Spleen (tissue), 11 donors: ENCODE measurements at regions not wholly inside any gene's neighbourhood (a gene's known extent, or its start where the extent isn't known, plus 50 kb on each side); places are given as distances from the start of the nearest gene placed in this dataset.
"Not testable (repeated sequence)": the region's sequence is repeated elsewhere in the genome, so short reads cannot be mapped to it uniquely, and the experiment has no call there.

Experiments used
- DNase-seq: peaks from one replicate; pipeline ENCODE4 v3.0.0-alpha.2; 2020
- H3K27ac ChIP-seq, 8 donors: fragments of 200-600 bp; sonication (generic) in 7 of 8; 1 replicate in 4 of 8; 2 replicates in 4 of 8; pipeline versions ENCODE4 v1.5.0 to v1.8.0; 2016 to 2021; ENCODE audit warnings: inconsistent platforms in 4 of 8, mild to moderate bottlenecking in 4 of 8, moderate library complexity in 1 of 8
- H3K27me3 ChIP-seq, 7 donors: fragments of 200-600 bp; sonication (generic) in 6 of 7; replicated peaks in 1 of 7; 1 replicate in 4 of 7; 2 replicates in 3 of 7; pipeline versions ENCODE4 v1.5.0 to v1.8.0; 2016 to 2021; ENCODE audit warnings: inconsistent platforms in 3 of 7, mild to moderate bottlenecking in 1 of 7
- H3K36me3 ChIP-seq, 6 donors: fragments of 200-600 bp; sonication (generic) in 5 of 6; 1 replicate in 4 of 6; 2 replicates in 2 of 6; pipeline versions ENCODE4 v1.5.0 to v1.8.0; 2016 to 2021; ENCODE audit warnings: inconsistent platforms in 2 of 6
- H3K4me1 ChIP-seq, 6 donors: fragments of 200-600 bp; sonication (generic) in 5 of 6; 1 replicate in 3 of 6; 2 replicates in 3 of 6; pipeline versions ENCODE4 v1.5.0 to v1.8.0; 2016 to 2021; ENCODE audit warnings: inconsistent platforms in 3 of 6
- H3K4me3 ChIP-seq, 8 donors: fragments of 200-600 bp; sonication (generic) in 7 of 8; 1 replicate in 4 of 8; 2 replicates in 4 of 8; pipeline versions ENCODE4 v1.5.0 to v1.8.0; 2016 to 2021; ENCODE audit warnings: inconsistent platforms in 4 of 8, mild to moderate bottlenecking in 4 of 8, moderate library complexity in 2 of 8
- H3K9me3 ChIP-seq, 8 donors: fragments of 200-600 bp; sonication (generic) in 7 of 8; 1 replicate in 4 of 8; 2 replicates in 4 of 8; pipeline versions ENCODE4 v1.5.0 to v1.8.0; 2016 to 2021; ENCODE audit warnings: inconsistent platforms in 4 of 8
- POLR2A ChIP-seq, 3 donors: fragments of 450-650 bp; IDR thresholded peaks; one replicate each; pipeline ENCODE4 v1.5.1; 2017; ENCODE audit warnings: antibody characterized with exemption in 3 of 3, mild to moderate bottlenecking in 1 of 3
- POLR2AphosphoS5 ChIP-seq, 3 donors: sonication (generic); formaldehyde crosslinking; IDR thresholded peaks; one replicate each; pipeline ENCODE4 v1.5.1; 2017; ENCODE audit warnings: antibody characterized with exemption in 3 of 3
- WGBS, 5 donors: extraction: QIAGEN DNeasy Blood & Tissue Kit in 3 of 5; methylation state at CpG; one replicate each; pipeline versions ENCODE4 v1.1.5 to v1.1.7; 2013 to 2018; 5-methylcytosine and 5-hydroxymethylcytosine counted together
- intact Hi-C: fragments of 100-400 bp; cut with DNase I; formaldehyde crosslinking; loops from one replicate; pipeline ENCODE4 v1.15.0; 2023; ENCODE audit warnings: low total_unique reads
- TF ChIP-seq, protein P1 (sequence below), 11 experiments: fragments of 200-600 bp in 7 of 11; fragments of 450-650 bp in 4 of 11; sonication (generic) in 4 of 11; IDR thresholded peaks in 8 of 11; conservative IDR thresholded peaks in 3 of 11; 1 replicate in 7 of 11; 2 replicates in 4 of 11; pipeline versions ENCODE4 v1.4.0 to v1.8.0; 2016 to 2021; ENCODE audit warnings: antibody characterized with exemption in 11 of 11, inconsistent platforms in 4 of 11, mild to moderate bottlenecking in 1 of 11
- donor health status: healthy with polysubstance abuse.
- donor health status: DM: no; HTN: no; CAD: no; lungs with moderate emphysema.
- donor health status: DM: no; HTN: no; CAD: no.
- donor health status: Bipolar disorder and iron deficiency.
- donor health status: healthy.
- donor health status: DM: no; HTN: no; CAD: no.
- donor health status: DM: yes; HTN: yes; CAD: no.

DNA sequence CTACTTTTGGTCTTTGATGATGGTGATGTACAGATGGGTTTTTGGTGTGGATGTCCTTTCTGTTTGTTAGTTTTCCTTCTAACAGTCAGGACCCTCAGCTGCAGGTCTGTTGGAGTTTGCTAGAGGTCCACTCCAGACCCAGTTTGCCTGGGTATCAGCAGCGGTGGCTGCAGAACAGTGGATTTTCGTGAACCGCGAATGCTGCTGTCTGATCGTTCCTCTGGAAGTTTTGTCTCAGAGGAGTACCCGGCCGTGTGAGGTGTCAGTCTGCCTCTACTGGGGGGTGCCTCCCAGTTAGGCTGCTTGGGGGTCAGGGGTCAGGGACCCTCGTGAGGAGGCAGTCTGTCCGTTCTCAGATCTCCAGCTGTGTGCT lies 56.6 kb upstream of the TNFAIP8 start:
- 84 to 100% (median 89%) methylated on average over 4 to 9 of the region's 9 CpGs for WGBS, 5 donors
- H3K27ac ChIP-seq, result peak overlapping the region in 4 of 8 donors; percentile 54 to 92 (median 74)
- H3K27me3 ChIP-seq, DNase-seq, H3K36me3 ChIP-seq, H3K9me3 ChIP-seq, intact Hi-C loops: not testable (repeated sequence)
- H3K4me1 ChIP-seq, result peaks cover 18 to 52% (median 43%) of the 10 kb centered on the region in 6 donors
- peak overlapping the region in 2 of 8 donors; percentile 22 to 64 for H3K4me3 ChIP-seq

DNA sequence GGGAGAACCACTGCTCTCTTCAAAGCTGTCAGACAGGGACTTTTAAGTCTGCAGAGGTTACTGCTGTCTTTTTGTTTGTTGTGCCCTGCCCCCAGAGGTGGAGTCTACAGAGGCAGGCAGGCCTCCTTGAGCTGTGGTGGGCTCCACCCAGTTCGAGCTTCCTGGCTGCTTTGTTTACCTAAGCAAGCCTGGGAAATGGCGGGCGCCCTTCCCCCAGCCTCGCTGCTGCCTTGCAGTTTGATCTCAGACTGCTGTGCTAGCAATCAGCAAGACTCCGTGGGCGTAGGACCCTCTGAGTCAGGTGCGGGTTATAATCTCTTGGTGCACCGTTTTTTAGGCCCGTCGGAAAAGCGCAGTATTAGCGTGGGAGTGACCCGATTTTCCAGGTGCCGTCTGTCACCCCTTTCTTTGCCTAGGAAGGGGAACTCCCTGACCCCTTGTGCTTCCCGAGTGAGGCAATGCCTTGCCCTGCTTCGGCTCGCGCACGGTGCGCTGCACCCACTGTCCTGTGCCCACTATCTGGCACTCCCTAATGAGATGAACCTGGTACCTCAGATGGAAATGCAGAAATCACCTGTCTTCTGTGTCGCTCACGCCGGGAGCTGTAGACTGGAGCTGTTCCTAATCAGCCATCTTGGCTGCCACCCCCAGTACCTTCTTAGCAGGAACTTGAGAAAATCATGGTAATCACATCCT lies 56.1 kb upstream of the TNFAIP8 start:
- H3K4me3 ChIP-seq, result peak overlapping the region in 4 of 8 donors; percentile 22 to 64 (median 27)
- DNase-seq, result peak; percentile 88
- peak overlapping the region in 6 of 8 donors; percentile 12 to 92 (median 66) for H3K27ac ChIP-seq
- H3K9me3 ChIP-seq, intact Hi-C loops, H3K36me3 ChIP-seq, H3K27me3 ChIP-seq: not testable (repeated sequence)
- H3K4me1 ChIP-seq, result peaks cover 23 to 57% (median 48%) of the 10 kb centered on the region in 6 donors
- 72 to 87% (median 77%) methylated on average over 19 to 23 of the region's 23 CpGs for WGBS, 5 donors
- TF ChIP-seq, protein P1, sequence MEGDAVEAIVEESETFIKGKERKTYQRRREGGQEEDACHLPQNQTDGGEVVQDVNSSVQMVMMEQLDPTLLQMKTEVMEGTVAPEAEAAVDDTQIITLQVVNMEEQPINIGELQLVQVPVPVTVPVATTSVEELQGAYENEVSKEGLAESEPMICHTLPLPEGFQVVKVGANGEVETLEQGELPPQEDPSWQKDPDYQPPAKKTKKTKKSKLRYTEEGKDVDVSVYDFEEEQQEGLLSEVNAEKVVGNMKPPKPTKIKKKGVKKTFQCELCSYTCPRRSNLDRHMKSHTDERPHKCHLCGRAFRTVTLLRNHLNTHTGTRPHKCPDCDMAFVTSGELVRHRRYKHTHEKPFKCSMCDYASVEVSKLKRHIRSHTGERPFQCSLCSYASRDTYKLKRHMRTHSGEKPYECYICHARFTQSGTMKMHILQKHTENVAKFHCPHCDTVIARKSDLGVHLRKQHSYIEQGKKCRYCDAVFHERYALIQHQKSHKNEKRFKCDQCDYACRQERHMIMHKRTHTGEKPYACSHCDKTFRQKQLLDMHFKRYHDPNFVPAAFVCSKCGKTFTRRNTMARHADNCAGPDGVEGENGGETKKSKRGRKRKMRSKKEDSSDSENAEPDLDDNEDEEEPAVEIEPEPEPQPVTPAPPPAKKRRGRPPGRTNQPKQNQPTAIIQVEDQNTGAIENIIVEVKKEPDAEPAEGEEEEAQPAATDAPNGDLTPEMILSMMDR (IDR thresholded peaks at IDR 0.05 in 8 of 11, conservative IDR thresholded peaks at IDR 0.05 in 3 of 11), result peak in 3 of 11 experiments; percentile 15 to 26 (median 20)
- TF ChIP-seq POLR2AphosphoS5 (IDR thresholded peaks at IDR 0.05), result peak; percentile 34 to 50 (median 36)

DNA sequence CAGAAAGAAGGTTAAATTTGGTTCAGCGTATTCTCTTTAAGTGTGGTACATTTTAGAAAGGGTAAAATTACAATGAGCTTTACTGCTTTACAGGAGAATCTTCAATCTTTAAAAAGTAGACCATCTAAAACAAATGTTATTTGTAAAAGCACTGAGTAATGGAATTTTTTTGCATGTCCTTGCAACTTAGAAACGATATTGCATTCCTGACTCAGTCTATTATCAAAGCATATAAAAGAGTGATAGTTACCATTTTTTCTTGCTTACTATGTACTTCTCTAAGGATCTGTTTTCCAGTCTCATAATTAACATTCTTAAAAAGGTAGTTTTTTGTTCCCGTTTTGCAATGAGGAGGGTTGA lies 55.5 kb upstream of the TNFAIP8 start:
- intact Hi-C loops, result no loop called here
- no peak for DNase-seq
- Histone ChIP-seq H3K36me3 (no peaks in the 10 kb centered on the region), H3K27me3 (no peaks in the 10 kb centered on the region), H3K9me3 (no peaks in the 10 kb centered on the region), H3K27ac (peak overlapping the region in 6 of 8 donors; percentile 12 to 92 (median 66)), H3K4me3 (peak overlapping the region in 4 of 8 donors; percentile 22 to 64 (median 27)), H3K4me1 (peaks cover 24 to 63% (median 53%) of the 10 kb centered on the region in 6 donors)
- WGBS, 5 donors, result 71 to 86% (median 82%) methylated on average over 3 of the region's 3 CpGs
- no peak for TF ChIP-seq POLR2A (IDR thresholded peaks at IDR 0.05)
- TF ChIP-seq, protein P1 (IDR thresholded peaks at IDR 0.05 in 8 of 11, conservative IDR thresholded peaks at IDR 0.05 in 3 of 11), result no peak

DNA sequence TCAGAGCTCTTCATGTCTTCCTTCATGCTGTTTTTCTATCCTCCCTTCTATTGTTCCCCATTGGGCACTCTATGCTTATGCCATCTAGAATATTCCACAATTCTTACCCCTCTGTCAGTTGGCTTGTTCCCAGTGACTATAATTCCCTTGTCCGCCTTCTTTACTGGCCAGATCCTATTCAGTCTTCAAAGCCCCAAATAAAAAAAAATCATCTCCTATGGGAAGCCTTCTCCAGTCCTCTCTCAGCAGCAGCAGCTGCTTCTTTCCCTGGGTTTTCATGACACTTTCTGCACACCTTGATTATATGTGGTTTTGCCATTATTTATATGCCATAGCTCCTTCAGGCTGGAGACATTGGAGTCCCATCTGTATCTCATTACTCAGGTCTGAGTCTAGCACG lies 54.6 kb upstream of the TNFAIP8 start:
- Histone ChIP-seq H3K27ac (peak overlapping the region in 4 of 8 donors; percentile 12 to 92 (median 74)), H3K4me1 (peaks cover 24 to 72% (median 58%) of the 10 kb centered on the region in 6 donors), H3K4me3 (no peak overlapping the region), H3K9me3 (no peaks in the 10 kb centered on the region), H3K36me3 (no peaks in the 10 kb centered on the region), H3K27me3 (no peaks in the 10 kb centered on the region)
- TF ChIP-seq POLR2AphosphoS5 (IDR thresholded peaks at IDR 0.05), result no peak
- TF ChIP-seq, protein P1 (IDR thresholded peaks at IDR 0.05 in 8 of 11, conservative IDR thresholded peaks at IDR 0.05 in 3 of 11), result no peak
- TF ChIP-seq POLR2A (IDR thresholded peaks at IDR 0.05), result no peak
- WGBS, 5 donors, result 73 to 90% (median 87%) methylated on average over 2 of the region's 2 CpGs
- no peak for DNase-seq
- intact Hi-C loops, result no loop called here
